ENCODE measurements at regions not wholly inside any gene's neighbourhood (a gene's known extent, or its start where the extent isn't known, plus 50 kb on each side); places are given as distances from the start of the nearest gene placed in this dataset.

DNA sequence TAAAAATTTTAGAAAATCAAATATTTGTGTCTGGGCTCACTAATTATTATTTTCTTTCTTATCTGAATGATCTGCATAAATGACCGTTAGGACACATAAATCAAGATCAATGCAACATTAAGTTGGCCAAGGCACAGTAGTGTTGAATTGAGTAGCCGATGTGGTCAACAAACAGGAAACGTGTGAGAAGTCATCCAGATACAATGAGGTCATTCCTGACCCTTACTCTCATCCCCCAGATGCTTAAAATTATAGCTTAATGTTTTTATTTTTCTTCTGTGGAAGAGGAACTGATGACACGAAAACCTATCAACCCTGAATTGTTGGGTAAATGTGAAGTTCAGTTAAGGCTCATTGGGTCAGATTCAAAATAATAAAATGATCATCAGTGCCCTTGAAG, 222.9 kb downstream of the RFC3 start:
- Histone ChIP-seq H2BK12ac (ENCODE audit: insufficient read length, low read depth, low read length) (no peak overlapping the region), H3K23ac (ENCODE audit: insufficient read length, low read depth, low read length) (no peak overlapping the region), H3K27me3 (ENCODE audit: insufficient read depth, low read length) (no peaks in the 10 kb centered on the region), H3K4me2 (ENCODE audit: insufficient read depth, insufficient read length, low read length) (no peak overlapping the region), H3K9ac (ENCODE audit: extremely low read depth, insufficient read length, low read length) (no peak overlapping the region), H3K18ac (ENCODE audit: insufficient read length, low read depth, low read length) (no peak overlapping the region), H2BK120ac (ENCODE audit: low read depth, low read length, poor library complexity, severe bottlenecking) (no peak overlapping the region), H2BK15ac (ENCODE audit: low read depth, low read length) (no peak overlapping the region), H3K27ac (ENCODE audit: insufficient read length, low read depth, low read length) (no peak overlapping the region), H3T11ph (ENCODE audit: low read length) (no peak overlapping the region), H3K14ac (ENCODE audit: insufficient read depth, low read length) (no peak overlapping the region), H3K23me2 (ENCODE audit: insufficient read length, low read depth, low read length, poor library complexity, severe bottlenecking) (no peaks in the 10 kb centered on the region), H3K9me3 (ENCODE audit: control insufficient read depth, low read depth, low read length) (no peaks in the 10 kb centered on the region), H4K8ac (replicated peaks; ENCODE audit: insufficient read length, low read depth, low read length) (no peak overlapping the region), H3K79me2 (ENCODE audit: insufficient read depth, low read length) (no peaks in the 10 kb centered on the region), H4K91ac (ENCODE audit: insufficient read length, low read depth, low read length) (no peak overlapping the region), H2BK5ac (ENCODE audit: insufficient read length, low read length) (no peak overlapping the region), H3K56ac (ENCODE audit: insufficient read length, low read depth, low read length) (no peak overlapping the region), H2AFZ (ENCODE audit: low read length) (no peak overlapping the region), H3K4me1 (ENCODE audit: insufficient read depth, low read length) (no peaks in the 10 kb centered on the region), H2BK20ac (ENCODE audit: low read depth, low read length, poor library complexity, severe bottlenecking) (no peak overlapping the region), H4K5ac (ENCODE audit: insufficient read length, low read depth, low read length) (no peak overlapping the region), H2AK5ac (ENCODE audit: insufficient read length, low read length) (no peak overlapping the region), H3K4ac (ENCODE audit: low read depth, low read length) (no peak overlapping the region), H4K20me1 (ENCODE audit: control insufficient read depth, insufficient read depth, insufficient read length) (no peaks in the 10 kb centered on the region), H3K79me1 (ENCODE audit: insufficient read depth, low read depth, low read length, poor library complexity, severe bottlenecking) (no peaks in the 10 kb centered on the region)
- H3K27me3 Mint-ChIP-seq (ENCODE audit: low read depth): no peaks in the 10 kb centered on the region
- TF ChIP-seq, protein P1, sequence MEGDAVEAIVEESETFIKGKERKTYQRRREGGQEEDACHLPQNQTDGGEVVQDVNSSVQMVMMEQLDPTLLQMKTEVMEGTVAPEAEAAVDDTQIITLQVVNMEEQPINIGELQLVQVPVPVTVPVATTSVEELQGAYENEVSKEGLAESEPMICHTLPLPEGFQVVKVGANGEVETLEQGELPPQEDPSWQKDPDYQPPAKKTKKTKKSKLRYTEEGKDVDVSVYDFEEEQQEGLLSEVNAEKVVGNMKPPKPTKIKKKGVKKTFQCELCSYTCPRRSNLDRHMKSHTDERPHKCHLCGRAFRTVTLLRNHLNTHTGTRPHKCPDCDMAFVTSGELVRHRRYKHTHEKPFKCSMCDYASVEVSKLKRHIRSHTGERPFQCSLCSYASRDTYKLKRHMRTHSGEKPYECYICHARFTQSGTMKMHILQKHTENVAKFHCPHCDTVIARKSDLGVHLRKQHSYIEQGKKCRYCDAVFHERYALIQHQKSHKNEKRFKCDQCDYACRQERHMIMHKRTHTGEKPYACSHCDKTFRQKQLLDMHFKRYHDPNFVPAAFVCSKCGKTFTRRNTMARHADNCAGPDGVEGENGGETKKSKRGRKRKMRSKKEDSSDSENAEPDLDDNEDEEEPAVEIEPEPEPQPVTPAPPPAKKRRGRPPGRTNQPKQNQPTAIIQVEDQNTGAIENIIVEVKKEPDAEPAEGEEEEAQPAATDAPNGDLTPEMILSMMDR (conservative IDR thresholded peaks at IDR 0.05): no peak
- DNase-seq: no peak
- H3K4me3 Mint-ChIP-seq: no peak overlapping the region
- no CpG with 5 or more reads among the region's 4 CpGs for WGBS (ENCODE audit: extremely low coverage, insufficient read length, low lambda C conversion rate)
- no peaks in the 10 kb centered on the region; a peak in 1 of 5 replicates for H3K9me3 Mint-ChIP-seq
- peaks cover 0 to 1% (median 0%) of the 10 kb centered on the region in 3 experiments; a peak in 1 of 7 replicates for H3K36me3 Mint-ChIP-seq (ENCODE audit: insufficient read depth in 1 of 3, low read depth in 3 of 3)
- peaks cover 15 to 17% of the 10 kb centered on the region in 2 experiments for H3K4me1 Mint-ChIP-seq
- no peak overlapping the region for H3K27ac Mint-ChIP-seq

All from H9 (cell line).